Left lung (tissue), 4 donors: ENCODE measurements at regions not wholly inside any gene's neighbourhood (a gene's known extent, or its start where the extent isn't known, plus 50 kb on each side); places are given as distances from the start of the nearest gene placed in this dataset.
"Not testable (repeated sequence)": the region's sequence is repeated elsewhere in the genome, so short reads cannot be mapped to it uniquely, and the experiment has no call there.

ENCODE experiments used
- ATAC-seq: fragments of 200-7000 bp; cut with Tn5 transposase; one replicate; pipeline ENCODE4 v1.9.1; 2020; ENCODE audit warnings: moderate library complexity
- DNase-seq, 4 donors: peaks; one replicate each; pipeline ENCODE4 v3.0.0-alpha.2; 2013 to 2020
- H3K27ac ChIP-seq, 2 donors: fragments of 200-600 bp; sonication (generic) in 1 of 2; one replicate each; pipeline versions ENCODE4 v1.5.0 to v1.8.0; 2020 to 2021
- H3K27me3 ChIP-seq, 2 donors: fragments of 200-600 bp; sonication (generic) in 1 of 2; one replicate each; pipeline versions ENCODE4 v1.5.0 to v1.8.0; 2020 to 2021
- H3K36me3 ChIP-seq, 2 donors: fragments of 200-600 bp; sonication (generic) in 1 of 2; one replicate each; pipeline versions ENCODE4 v1.5.0 to v1.8.0; 2020 to 2021
- H3K4me1 ChIP-seq, 2 donors: fragments of 200-600 bp; one replicate each; pipeline ENCODE4 v1.8.0; 2021
- H3K4me3 ChIP-seq, 2 donors: fragments of 200-600 bp; sonication (generic) in 1 of 2; one replicate each; pipeline versions ENCODE4 v1.5.0 to v1.8.0; 2020 to 2021; ENCODE audit warnings: mild to moderate bottlenecking in 1 of 2
- H3K9me3 ChIP-seq, 2 donors: fragments of 200-600 bp; sonication (generic) in 1 of 2; one replicate each; pipeline versions ENCODE4 v1.5.0 to v1.8.0; 2020 to 2021
- intact Hi-C, 2 donors: fragments of 100-400 bp; cut with DNase I; formaldehyde crosslinking; loops; one replicate each; pipeline versions ENCODE4 v1.11.2 to v1.14.2; 2022
- TF ChIP-seq, protein P1 (sequence below), 2 donors: fragments of 200-600 bp; sonication (generic) in 1 of 2; IDR thresholded peaks; one replicate each; pipeline versions ENCODE4 v1.5.0 to v1.8.0; 2021; ENCODE audit warnings: antibody characterized with exemption in 2 of 2
- donor health status: DM: no; HTN: yes; CAD: no.
- donor health status: DM: no; HTN: no; CAD: no.

DNA sequence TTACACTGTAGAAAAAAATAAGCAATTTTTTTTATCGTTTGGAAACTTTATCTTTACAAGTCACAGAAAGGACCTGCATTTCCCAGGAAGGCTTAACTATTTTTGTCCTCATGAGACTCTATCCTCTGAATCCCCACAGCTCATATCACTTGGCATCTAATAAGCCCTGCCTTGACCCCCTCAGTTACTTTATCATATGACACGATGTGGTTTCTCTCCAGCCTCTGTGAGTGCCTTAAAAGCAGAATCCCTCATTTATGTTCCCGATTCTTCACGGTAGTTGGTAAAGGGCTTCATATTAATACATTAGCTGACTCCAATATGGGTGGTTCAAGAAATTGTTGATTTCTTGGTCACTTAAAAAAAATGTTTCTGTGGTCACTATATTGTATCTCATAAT is 296.6 kb upstream of the GRAMD2B start:
- DNase-seq (no peak), ATAC-seq (no peak)
- no peak overlapping the region for H3K4me3 ChIP-seq
- intact Hi-C loops = no loop called here
- H3K36me3 ChIP-seq = no peaks in the 10 kb centered on the region
- H3K4me1 ChIP-seq = no peaks in the 10 kb centered on the region
- H3K27me3 ChIP-seq = no peaks in the 10 kb centered on the region
- H3K27ac ChIP-seq = no peak overlapping the region
- H3K9me3 ChIP-seq = peaks cover 0 to 14% of the 10 kb centered on the region in 2 donors
- TF ChIP-seq, protein P1, sequence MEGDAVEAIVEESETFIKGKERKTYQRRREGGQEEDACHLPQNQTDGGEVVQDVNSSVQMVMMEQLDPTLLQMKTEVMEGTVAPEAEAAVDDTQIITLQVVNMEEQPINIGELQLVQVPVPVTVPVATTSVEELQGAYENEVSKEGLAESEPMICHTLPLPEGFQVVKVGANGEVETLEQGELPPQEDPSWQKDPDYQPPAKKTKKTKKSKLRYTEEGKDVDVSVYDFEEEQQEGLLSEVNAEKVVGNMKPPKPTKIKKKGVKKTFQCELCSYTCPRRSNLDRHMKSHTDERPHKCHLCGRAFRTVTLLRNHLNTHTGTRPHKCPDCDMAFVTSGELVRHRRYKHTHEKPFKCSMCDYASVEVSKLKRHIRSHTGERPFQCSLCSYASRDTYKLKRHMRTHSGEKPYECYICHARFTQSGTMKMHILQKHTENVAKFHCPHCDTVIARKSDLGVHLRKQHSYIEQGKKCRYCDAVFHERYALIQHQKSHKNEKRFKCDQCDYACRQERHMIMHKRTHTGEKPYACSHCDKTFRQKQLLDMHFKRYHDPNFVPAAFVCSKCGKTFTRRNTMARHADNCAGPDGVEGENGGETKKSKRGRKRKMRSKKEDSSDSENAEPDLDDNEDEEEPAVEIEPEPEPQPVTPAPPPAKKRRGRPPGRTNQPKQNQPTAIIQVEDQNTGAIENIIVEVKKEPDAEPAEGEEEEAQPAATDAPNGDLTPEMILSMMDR (IDR thresholded peaks at IDR 0.05) = no peak

DNA sequence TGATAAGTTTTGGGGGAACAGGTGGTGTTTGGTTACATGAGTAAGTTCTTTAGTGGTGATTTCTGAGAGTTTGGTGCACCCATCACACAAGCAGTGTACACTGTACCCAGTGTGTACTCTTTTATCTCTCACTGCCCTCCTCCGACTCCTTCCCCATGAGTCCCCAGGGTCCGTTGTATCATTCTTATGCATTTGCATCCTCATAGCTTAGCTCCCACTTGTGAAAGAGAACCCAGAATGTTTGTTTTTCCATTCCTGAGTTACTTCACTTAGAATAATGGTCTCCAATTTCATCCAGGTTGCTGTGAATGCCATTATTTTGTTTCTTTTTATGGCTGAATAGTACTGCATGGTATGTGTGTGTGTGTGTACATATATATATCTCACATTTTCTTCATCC is 295.8 kb upstream of the GRAMD2B start:
- H3K27me3 ChIP-seq, H3K27ac ChIP-seq, ATAC-seq, DNase-seq, H3K4me1 ChIP-seq, intact Hi-C loops, H3K36me3 ChIP-seq, H3K4me3 ChIP-seq: not testable (repeated sequence)
- peaks cover 0 to 21% of the 10 kb centered on the region in 2 donors for H3K9me3 ChIP-seq

DNA sequence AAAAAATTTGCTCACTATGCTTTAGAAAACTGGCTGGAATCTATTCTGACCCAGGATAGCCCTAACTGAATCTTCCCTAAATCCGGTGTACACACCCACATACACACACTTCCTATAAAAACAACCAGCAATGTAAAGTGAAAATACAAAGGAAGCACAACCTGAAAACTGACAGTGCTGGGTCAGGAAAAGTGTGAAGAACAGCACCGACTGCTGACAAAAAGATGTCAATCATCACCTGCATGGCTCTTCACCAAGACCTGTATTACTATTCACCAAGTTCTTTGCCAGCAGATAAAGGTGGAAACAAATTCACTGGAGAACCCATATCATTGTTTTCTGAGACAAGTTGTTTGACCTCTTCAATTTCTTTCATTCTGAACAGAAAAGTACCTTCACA is 293.8 kb upstream of the GRAMD2B start:
- Histone ChIP-seq H3K4me1 (no peaks in the 10 kb centered on the region), H3K27me3 (no peaks in the 10 kb centered on the region), H3K9me3 (peaks cover 0 to 21% of the 10 kb centered on the region in 2 donors), H3K4me3 (no peak overlapping the region), H3K36me3 (no peaks in the 10 kb centered on the region), H3K27ac (no peak overlapping the region)
- intact Hi-C loops = no loop called here
- DNase-seq = no peak
- no peak for ATAC-seq
- TF ChIP-seq, protein P1 (IDR thresholded peaks at IDR 0.05) = no peak

DNA sequence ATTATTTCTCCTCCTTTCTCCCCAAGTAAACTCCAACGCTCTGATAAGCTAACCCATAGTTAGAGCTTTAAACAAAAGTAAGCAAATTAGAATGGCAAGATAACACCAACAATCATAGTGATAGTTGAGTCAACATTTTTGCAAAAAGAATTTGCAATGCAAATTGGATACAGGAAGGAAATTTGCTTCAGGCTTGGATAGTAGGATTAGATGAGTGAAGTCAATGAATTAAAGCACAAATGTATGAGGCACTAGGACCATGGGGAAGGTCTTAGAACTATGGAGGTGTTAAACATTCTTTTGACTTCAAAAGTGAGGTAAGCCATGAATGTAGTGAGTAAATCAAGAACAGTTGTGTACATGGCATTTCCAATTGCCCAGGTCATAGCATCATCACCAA is 289.8 kb upstream of the GRAMD2B start:
- TF ChIP-seq, protein P1 (IDR thresholded peaks at IDR 0.05) = no peak
- intact Hi-C loops = no loop called here

DNA sequence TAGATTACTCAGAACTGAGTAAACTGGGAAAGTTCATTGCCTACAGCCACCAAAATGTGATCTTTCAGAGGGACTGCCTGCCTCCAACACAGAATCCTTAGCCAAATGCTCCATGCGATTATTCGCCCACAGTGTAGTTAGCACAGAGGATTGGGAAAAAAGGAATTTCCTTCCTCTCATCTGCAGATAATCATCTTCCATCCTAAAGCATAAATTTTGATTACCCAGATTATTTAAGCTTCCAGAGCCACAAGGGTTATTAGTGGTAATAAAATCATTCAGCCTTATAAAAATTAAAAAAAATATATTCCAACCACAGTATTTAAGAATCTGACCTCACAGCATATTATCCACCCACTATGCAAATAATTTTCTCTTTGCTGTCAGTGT is 285.3 kb upstream of the GRAMD2B start:
- H3K4me3 ChIP-seq = no peak overlapping the region
- H3K27me3 ChIP-seq = no peaks in the 10 kb centered on the region
- intact Hi-C loops = no loop called here
- H3K36me3 ChIP-seq = no peaks in the 10 kb centered on the region
- DNase-seq = no peak
- H3K4me1 ChIP-seq = no peaks in the 10 kb centered on the region
- TF ChIP-seq, protein P1 (IDR thresholded peaks at IDR 0.05) = no peak
- H3K9me3 ChIP-seq = peaks cover 0 to 2% of the 10 kb centered on the region in 2 donors
- ATAC-seq = peak; percentile 14
- no peak overlapping the region for H3K27ac ChIP-seq

More for the DNA sequence above, 289.8 kb upstream of the GRAMD2B start:
- DNase-seq (no peak), ATAC-seq (no peak)
- Histone ChIP-seq H3K27ac (no peak overlapping the region), H3K36me3 (no peaks in the 10 kb centered on the region), H3K27me3 (no peaks in the 10 kb centered on the region), H3K4me3 (no peak overlapping the region), H3K9me3 (peaks cover 0 to 23% of the 10 kb centered on the region in 2 donors), H3K4me1 (no peaks in the 10 kb centered on the region)

DNA sequence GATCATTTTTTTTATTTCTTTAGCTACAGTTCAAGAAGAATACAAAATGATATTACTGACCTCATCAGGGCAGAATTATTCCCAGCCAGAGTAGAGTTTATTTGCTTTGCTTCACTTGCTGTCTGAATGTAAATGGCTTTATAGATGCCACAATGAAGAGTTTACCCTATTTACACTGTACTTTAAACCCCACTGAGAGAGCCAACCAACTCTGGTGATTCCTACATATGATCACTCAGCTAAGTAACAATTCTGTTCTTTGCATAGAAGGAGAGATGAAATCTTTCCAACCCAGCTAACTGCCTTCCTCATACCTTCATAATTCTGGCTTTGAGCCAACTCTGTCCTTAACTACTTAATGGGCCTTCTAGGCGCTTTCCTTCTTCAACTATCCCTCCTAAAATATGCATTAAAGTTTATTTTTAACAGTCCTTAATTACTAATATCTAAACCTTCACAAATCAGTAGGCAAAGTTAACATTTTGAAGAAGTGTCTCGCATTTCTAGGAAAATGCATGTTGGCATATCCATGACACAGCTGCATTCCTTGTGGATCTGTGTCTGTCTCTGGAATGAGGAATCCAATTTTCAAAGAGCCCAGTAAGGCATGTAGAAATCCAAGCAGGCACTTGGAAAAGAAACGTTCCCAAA is 284.8 kb upstream of the GRAMD2B start:
- intact Hi-C loops = no loop called here
- Histone ChIP-seq H3K4me1 (no peaks in the 10 kb centered on the region), H3K36me3 (no peaks in the 10 kb centered on the region), H3K27ac (no peak overlapping the region), H3K27me3 (no peaks in the 10 kb centered on the region), H3K4me3 (no peak overlapping the region), H3K9me3 (peaks cover 0 to 3% of the 10 kb centered on the region in 2 donors)
- TF ChIP-seq, protein P1 (IDR thresholded peaks at IDR 0.05) = no peak
- DNase-seq (no peak), ATAC-seq (peak; percentile 24)
